ENCODE measurements at regions not wholly inside any gene's neighbourhood (a gene's known extent, or its start where the extent isn't known, plus 50 kb on each side); places are given as distances from the start of the nearest gene placed in this dataset.

- Histone ChIP-seq H3K79me2 (ENCODE audit: insufficient read depth, low read length) (no peaks in the 10 kb centered on the region), H3K27ac (ENCODE audit: low read depth, low read length) (no peak overlapping the region), H3K4me1 (ENCODE audit: insufficient read depth, low read length) (peaks cover 3% of the 10 kb centered on the region), H3K36me3 (ENCODE audit: insufficient read depth, low read length) (no peaks in the 10 kb centered on the region), H3K4me2 (ENCODE audit: insufficient read depth, low read length) (no peak overlapping the region), H3K27me3 (ENCODE audit: insufficient read depth, low read length) (no peaks in the 10 kb centered on the region), H4K20me1 (ENCODE audit: insufficient read depth, low read length) (no peaks in the 10 kb centered on the region), H3K9me3 (ENCODE audit: low read depth, low read length) (no peaks in the 10 kb centered on the region), H3K4me3 (ENCODE audit: insufficient read depth, low read length) (no peak overlapping the region), H2AFZ (ENCODE audit: low read length) (no peak overlapping the region)
- no peak for DNase-seq (ENCODE audit: insufficient read length, low spot score, missing footprints)
- no peak for TF ChIP-seq CTCF (IDR thresholded peaks at IDR 0.05; ENCODE audit: extremely low read depth, low read depth, low read length)
Measured at GRCh38 chr5:164094291-164094690, 588.9 kb downstream of the MAT2B start.

- H3K4me1 ChIP-seq (ENCODE audit: insufficient read depth, low read length) = peaks cover 3% of the 10 kb centered on the region
- H3K27ac ChIP-seq (ENCODE audit: low read depth, low read length) = peak overlapping the region; percentile 33
- no peak overlapping the region for H3K4me2 ChIP-seq (ENCODE audit: insufficient read depth, low read length)
- H3K79me2 ChIP-seq (ENCODE audit: insufficient read depth, low read length) = no peaks in the 10 kb centered on the region
- no peak for TF ChIP-seq CTCF (IDR thresholded peaks at IDR 0.05; ENCODE audit: extremely low read depth, low read depth, low read length)
- H3K4me3 ChIP-seq (ENCODE audit: insufficient read depth, low read length) = no peak overlapping the region
- H3K36me3 ChIP-seq (ENCODE audit: insufficient read depth, low read length) = no peaks in the 10 kb centered on the region
- H3K27me3 ChIP-seq (ENCODE audit: insufficient read depth, low read length) = no peaks in the 10 kb centered on the region
- DNase-seq (ENCODE audit: insufficient read length, low spot score, missing footprints) = no peak
- H3K9me3 ChIP-seq (ENCODE audit: low read depth, low read length) = no peaks in the 10 kb centered on the region
- no peak overlapping the region for H2AFZ ChIP-seq (ENCODE audit: low read length)
- no peaks in the 10 kb centered on the region for H4K20me1 ChIP-seq (ENCODE audit: insufficient read depth, low read length)
Measured at GRCh38 chr5:164097749-164098148, 592.3 kb downstream of the MAT2B start.

DNA sequence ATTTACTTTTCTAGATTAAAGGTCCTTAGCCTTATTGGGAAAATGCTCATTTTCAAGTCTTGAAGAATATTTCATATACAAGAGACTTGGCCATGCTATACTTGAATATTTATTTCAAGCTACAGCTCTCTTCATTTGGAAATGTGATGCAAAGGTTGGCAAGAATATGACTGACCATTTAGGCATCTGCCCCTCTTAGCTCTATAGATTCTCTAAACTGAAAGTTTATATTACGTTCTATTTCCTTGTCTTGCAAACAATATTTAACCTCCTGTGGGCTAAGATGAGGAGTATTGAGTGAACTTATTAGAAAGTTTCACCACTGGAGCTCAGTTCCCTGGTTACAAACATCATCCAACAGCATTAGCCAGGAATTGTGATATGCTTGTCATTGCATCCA lies 593.1 kb downstream of the MAT2B start:
- no peak overlapping the region for H2AFZ ChIP-seq (ENCODE audit: low read length)
- no peaks in the 10 kb centered on the region for H3K27me3 ChIP-seq (ENCODE audit: insufficient read depth, low read length)
- H3K79me2 ChIP-seq (ENCODE audit: insufficient read depth, low read length) = no peaks in the 10 kb centered on the region
- no peak for TF ChIP-seq CTCF (IDR thresholded peaks at IDR 0.05; ENCODE audit: extremely low read depth, low read depth, low read length)
- H3K4me2 ChIP-seq (ENCODE audit: insufficient read depth, low read length) = no peak overlapping the region
- no peaks in the 10 kb centered on the region for H4K20me1 ChIP-seq (ENCODE audit: insufficient read depth, low read length)
- H3K4me3 ChIP-seq (ENCODE audit: insufficient read depth, low read length) = no peak overlapping the region
- H3K9me3 ChIP-seq (ENCODE audit: low read depth, low read length) = no peaks in the 10 kb centered on the region
- H3K4me1 ChIP-seq (ENCODE audit: insufficient read depth, low read length) = peaks cover 3% of the 10 kb centered on the region
- H3K27ac ChIP-seq (ENCODE audit: low read depth, low read length) = no peak overlapping the region
- no peak for DNase-seq (ENCODE audit: insufficient read length, low spot score, missing footprints)
- no peaks in the 10 kb centered on the region for H3K36me3 ChIP-seq (ENCODE audit: insufficient read depth, low read length)

DNA sequence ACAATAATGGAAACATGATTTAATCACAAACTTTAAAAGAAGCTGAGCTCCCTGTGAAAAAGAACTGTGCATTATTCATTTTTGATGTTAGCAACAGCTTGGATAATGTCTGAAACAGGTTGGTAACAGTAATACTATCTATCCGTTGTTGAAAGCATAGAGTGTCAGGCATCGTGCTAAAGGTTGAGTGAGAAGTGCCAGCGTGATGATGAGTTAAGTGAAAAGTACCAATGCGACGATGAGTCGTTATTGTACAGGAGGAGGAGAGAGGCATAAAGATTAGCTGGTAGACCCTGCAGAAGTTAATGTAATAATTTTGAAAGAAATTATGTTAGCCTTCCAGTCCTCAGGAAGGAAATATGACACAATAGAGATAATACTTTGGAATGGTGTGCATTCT lies 593.6 kb downstream of the MAT2B start:
- H3K9me3 ChIP-seq (ENCODE audit: low read depth, low read length) = no peaks in the 10 kb centered on the region
- no peak overlapping the region for H3K4me3 ChIP-seq (ENCODE audit: insufficient read depth, low read length)
- no peaks in the 10 kb centered on the region for H3K27me3 ChIP-seq (ENCODE audit: insufficient read depth, low read length)
- H3K36me3 ChIP-seq (ENCODE audit: insufficient read depth, low read length) = no peaks in the 10 kb centered on the region
- no peaks in the 10 kb centered on the region for H3K79me2 ChIP-seq (ENCODE audit: insufficient read depth, low read length)
- no peak overlapping the region for H2AFZ ChIP-seq (ENCODE audit: low read length)
- H3K4me2 ChIP-seq (ENCODE audit: insufficient read depth, low read length) = no peak overlapping the region
- TF ChIP-seq CTCF (IDR thresholded peaks at IDR 0.05; ENCODE audit: extremely low read depth, low read depth, low read length) = no peak
- H4K20me1 ChIP-seq (ENCODE audit: insufficient read depth, low read length) = no peaks in the 10 kb centered on the region
- H3K27ac ChIP-seq (ENCODE audit: low read depth, low read length) = no peak overlapping the region
- H3K4me1 ChIP-seq (ENCODE audit: insufficient read depth, low read length) = peaks cover 3% of the 10 kb centered on the region
- DNase-seq (ENCODE audit: insufficient read length, low spot score, missing footprints) = no peak
